NCI-H2196 treated with DMSO at 0.1 percent for 48 hours (cell line): ENCODE measurements at regions not wholly inside any gene's neighbourhood (a gene's known extent, or its start where the extent isn't known, plus 50 kb on each side); places are given as distances from the start of the nearest gene placed in this dataset.

Experiments
- DNase-seq: peaks from one replicate; lab custom pipeline; 2025; ENCODE audit not compliant: unreplicated experiment; lab: John Stamatoyannopoulos, UW

GRCh38 chr1:37128091-37128490 is 93.8 kb upstream of the GRIK3 start:
- no peak for DNase-seq

DNA sequence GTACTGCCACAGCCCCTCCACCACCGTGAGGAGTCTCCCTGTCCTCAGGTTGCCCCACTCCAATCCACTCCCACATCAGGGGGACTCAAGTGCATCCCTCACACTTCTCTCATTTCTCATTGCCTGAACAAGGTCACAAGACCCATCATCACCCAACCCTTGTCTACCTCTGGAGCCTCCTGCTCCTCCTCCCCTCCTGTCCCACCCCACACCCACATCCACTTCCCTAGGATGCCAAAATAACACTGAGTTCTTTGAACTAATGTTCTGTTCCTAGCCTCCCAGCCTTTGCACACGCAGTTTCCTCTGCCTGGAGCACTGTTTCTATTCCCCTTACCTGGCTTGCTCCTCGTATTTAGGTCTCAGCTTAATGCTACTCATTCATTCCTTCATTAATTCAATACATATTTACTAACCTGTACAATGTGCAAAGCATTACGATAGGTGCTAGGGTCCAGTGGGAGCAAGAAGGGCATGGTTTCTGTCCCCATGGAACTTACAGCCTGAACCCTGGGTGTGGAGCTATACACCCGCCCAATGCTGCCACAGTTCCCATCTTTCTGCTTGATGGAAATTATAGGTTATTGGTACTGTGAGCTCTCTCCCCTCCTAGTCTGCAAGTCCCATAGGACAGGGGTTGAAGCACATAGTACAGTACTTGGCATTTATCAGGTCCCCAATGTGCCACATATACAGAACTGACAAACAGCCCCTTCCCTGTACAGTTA is 96.1 kb upstream of the GRIK3 start:
- DNase-seq = no peak

DNA sequence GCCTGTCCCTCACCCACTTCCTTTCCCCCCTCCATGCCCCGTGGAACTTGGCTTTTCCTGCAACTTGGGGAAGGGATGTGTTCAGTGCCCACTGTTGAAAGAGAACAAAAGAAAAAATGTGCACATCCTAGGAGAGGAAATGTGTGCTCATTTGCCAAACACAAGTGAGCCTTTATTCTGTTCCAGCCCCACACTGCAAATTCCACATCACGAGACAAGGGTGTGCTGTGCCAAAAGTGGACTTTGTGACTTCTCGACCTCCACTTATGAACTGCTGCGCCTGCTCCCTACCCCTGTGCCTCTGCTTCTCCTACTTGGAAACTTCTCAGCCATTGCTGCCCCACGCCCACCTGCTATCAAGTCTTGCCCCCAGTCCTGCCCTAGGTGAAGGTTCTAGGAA is 97.0 kb upstream of the GRIK3 start:
- DNase-seq = no peak

- DNase-seq = no peak
These were observed 99.2 kb upstream of the GRIK3 start for GRCh38 chr1:37133276-37134145.

DNA sequence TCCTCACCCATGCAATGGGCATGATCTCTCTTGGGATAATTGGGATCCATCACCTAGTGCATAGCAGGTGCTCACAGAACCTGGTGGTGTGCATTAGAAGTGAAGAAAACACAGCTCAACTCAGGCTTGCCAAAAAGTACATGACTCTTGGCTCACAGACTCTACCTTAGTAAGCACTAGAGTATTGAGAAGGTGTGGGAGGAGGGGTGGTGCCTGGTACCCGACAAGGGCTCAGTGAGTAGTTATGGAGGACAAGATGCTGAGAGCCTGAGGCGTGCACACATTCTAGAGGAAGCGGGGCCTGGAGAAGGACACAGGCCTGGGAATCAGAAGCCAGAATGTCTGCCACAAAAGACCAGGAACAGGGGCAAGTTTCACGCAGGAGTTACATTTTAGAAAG is 100.3 kb upstream of the GRIK3 start:
- no peak for DNase-seq

- DNase-seq = no peak
These were observed 100.7 kb upstream of the GRIK3 start for GRCh38 chr1:37135032-37135431.

GRCh38 chr1:37137014-37137413 is 102.7 kb upstream of the GRIK3 start:
- no peak for DNase-seq

- no peak for DNase-seq
These were observed 103.3 kb upstream of the GRIK3 start for GRCh38 chr1:37137601-37138000.

GRCh38 chr1:37143800-37144199 is 109.5 kb upstream of the GRIK3 start:
- DNase-seq = no peak

DNA sequence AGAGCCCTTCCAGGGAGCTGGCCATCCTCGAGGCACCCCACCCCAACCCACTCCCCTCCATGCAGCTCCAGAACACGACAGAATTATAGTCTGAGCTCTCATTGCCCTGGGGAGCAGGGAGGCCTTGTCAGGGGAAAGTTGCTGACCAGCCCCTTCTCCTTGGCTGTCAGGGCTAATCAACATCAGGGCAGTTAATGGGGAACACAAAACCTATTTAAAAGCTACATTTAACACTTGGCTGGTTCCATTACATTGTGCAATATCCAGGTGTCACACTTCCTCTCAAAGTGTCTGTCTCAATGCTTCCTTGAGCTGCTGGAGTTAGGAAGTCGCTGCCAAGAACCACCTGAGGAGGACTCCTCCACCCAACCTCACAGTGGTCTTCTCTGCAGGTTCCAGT is 111.8 kb upstream of the GRIK3 start:
- no peak for DNase-seq

- DNase-seq = no peak
These were observed 113.1 kb upstream of the GRIK3 start for GRCh38 chr1:37147392-37147831.

DNA sequence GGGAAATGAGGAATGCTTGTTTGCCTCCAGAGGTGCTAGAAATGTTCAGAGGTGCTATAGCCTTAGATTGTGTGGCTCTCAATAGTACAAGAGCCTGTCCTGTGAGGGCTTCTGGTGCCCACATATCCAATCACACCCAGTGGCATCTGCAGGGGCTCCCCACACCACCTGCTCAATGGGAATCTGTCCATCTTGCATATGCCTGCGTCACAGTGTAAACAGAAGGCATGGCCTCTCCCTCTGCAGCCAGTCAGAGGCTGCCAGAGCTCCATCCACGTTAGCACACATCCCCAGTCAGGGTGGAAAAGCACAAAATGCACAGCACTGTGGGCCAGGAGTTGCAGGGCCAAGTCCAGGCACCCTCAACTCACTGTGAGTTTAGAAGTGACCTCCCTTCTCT is 113.6 kb upstream of the GRIK3 start:
- no peak for DNase-seq

DNA sequence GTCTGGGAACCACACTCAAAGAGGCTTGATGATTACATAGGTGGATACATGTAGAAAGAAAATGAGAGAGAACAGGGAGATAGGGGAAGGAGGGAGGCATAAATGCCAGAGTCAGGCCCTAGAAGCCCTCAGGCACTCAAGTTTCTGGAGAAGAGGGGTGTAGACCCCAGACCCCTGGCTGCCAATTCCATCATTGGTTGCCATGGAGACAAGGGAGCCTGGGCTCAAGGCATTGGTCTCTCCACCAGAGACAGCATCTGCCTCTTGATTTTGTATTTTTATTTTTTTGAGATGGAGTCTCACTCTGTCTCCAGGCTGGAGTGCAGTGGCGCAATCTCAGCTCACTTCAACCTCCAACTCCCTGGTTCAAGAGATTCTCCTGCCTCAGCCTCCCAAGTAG is 114.3 kb upstream of the GRIK3 start:
- DNase-seq = no peak

DNA sequence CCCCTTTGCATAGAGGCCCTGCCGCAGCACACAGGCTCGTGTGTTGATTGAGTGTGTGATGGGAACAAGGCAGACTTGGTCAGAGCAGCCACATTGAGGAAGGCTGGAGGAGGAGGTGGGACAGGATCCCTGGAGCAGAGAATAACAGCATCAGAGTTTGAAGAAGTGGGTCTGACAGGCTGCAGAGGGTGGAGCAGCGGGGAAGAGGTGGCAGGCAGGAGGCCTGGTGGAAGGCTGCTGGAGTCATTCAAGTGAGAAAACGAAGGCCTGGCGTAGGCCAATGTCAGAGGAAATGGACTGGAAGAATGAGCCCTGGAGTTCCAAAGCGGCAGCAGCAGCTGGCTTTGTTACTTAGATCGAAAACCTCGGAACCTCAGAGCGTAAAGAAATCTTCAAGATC is 115.0 kb upstream of the GRIK3 start:
- no peak for DNase-seq

DNA sequence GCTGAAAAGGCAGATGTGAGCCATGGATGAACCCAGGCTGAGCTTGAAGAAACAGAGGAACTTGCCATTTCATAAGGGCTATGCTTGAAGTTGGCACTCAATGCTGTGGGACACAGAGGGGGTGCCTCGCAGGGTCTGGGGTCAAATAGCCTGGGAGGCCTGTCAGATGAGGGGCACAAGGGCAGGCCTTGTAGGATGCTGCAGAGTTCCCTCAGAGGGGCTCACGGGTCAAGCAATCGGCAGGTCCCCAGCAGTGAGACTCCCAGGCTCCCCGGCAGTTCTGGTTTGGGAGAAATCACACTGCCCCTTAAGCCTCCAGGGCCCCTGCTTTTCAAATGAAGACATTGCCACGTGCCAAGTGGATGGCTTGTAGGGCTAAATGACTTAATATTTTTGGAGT is 116.7 kb upstream of the GRIK3 start:
- no peak for DNase-seq

GRCh38 chr1:37151789-37152188 is 117.5 kb upstream of the GRIK3 start:
- DNase-seq = no peak

DNA sequence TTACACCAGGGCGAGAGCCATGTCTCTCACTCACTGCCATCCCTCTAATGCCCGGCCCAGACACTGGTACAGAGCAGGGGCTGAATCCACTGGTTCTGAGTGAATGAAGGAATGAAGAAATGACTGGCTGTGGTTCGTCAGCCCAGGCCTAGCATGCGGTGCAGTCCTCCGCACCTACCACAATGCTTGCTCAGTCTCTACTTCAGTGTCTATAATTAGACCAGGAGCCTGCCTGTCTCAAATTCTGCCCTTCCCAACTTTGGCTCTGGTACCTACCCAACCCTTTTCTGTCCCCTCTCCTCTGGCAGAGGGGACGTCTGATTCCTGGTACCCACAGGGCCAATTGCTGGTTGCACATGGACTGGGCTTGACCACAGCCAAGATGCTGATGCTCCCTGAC is 118.2 kb upstream of the GRIK3 start:
- DNase-seq = no peak

DNA sequence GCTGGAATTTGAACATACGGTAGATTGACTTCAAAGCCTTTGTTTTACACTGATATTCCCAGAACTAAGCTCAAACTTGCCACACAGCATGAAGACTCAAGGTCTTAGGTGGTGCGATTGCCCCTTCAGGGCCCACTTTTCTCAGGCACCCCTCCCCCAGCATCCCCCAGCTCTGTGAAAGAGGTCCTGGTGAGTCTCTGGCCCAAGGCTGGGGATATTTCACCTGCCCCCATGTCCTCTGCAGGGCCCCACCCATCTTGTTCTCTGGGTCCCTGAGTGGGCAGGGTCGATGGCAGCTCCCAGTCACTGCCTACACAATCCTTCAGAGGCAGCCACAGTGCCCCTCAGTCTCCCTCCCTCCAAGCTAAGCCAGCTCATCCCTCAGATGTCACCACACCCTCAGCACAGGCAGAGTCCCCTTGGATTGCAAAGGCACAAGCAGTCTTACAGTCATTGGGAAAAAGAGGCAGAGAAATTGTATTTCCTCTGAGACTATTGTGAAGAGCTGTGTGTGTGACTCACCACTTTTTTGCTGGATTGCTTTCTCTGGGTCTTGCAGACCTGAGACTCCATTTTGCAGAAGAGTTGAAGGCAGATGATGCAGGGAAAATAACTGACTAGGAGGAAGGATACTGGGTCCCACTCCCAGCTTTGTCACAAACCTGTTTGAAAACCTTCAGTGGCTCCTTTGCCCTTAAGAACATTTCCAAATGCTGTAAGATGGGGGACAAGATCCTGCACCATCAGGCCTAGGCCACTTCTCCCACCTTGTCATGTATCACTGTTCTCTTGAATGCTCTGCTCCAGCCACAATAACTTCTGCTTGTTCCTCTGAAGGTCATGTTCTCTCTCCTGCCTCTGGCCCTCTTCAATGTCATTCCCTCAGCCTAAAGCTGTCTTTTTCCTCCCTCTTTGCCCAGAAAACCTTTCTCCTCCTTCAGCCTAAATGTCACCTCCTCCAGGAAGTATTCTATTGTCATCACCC is 119.1 kb upstream of the GRIK3 start:
- no peak for DNase-seq

DNA sequence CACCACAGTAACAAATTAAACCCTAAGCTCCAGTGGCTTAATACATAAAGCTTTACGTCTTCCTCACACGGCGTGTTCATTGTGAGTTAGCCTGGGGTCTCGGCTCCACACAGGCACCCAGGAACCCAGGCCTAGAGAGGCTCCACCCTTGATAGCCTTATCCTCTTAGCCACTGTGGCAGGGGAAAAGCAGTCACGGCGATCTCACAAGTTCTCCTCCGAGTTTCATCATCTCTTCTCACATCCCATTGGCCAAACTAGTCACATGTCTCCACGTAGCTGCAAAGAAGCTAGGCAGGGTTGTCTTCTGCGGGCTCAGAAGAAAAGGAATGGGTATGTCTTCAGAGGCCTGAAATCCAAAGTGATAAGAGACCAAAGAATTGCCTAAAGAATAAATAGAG is 122.3 kb upstream of the GRIK3 start:
- DNase-seq = no peak

GRCh38 chr1:37157634-37158033 is 123.3 kb upstream of the GRIK3 start:
- no peak for DNase-seq

GRCh38 chr1:37158113-37158749 is 123.9 kb upstream of the GRIK3 start:
- DNase-seq = no peak
